GM12878 (cell line): ENCODE measurements at regions not wholly inside any gene's neighbourhood (a gene's known extent, or its start where the extent isn't known, plus 50 kb on each side); places are given as distances from the start of the nearest gene placed in this dataset.

ENCODE experiments used
- ATAC-seq: fragments of 200-7000 bp; cut with Tn5 transposase; 3 replicates; pipeline ENCODE4 v1.9.1; 2020; ENCODE audit warnings: mild to moderate bottlenecking, moderate library complexity
- BruUV-seq: library from RNA; stranded (reverse); fragments of 400-500 nt; replicated peaks from 2 replicates; lab custom pipeline; 2021; lab: Mats Ljungman, UMichigan
- CTCF ChIA-PET: fragments of 300-600 bp; sonication (Branson Sonifier 250); formaldehyde crosslinking; extraction: SDS; loops from one replicate; lab custom pipeline; 2021; ENCODE audit warnings: inconsistent platforms; lab: Yijun Ruan, JAX
- POLR2A ChIA-PET: fragments of 350-600 bp; formaldehyde crosslinking; extraction: SDS; loops from one replicate; lab custom pipeline; 2021; ENCODE audit warnings: inconsistent platforms; lab: Charles Lee
- RAD21 ChIA-PET: fragments of 300-600 bp; sonication (Branson Sonifier 250); formaldehyde crosslinking; loops from one replicate; lab custom pipeline; 2023; ENCODE audit warnings: antibody characterized with exemption; ENCODE audit not compliant: unreplicated experiment; lab: Charles Lee
- SMC1A ChIA-PET: fragments of 300-600 bp; sonication (Branson Sonifier 250); formaldehyde crosslinking; loops from one replicate; lab custom pipeline; 2023; ENCODE audit not compliant: unreplicated experiment, uncharacterized antibody; lab: Charles Lee
- DNase-seq: peaks from one replicate; pipeline ENCODE4 v3.0.0-alpha.2; 2011; ENCODE audit warnings: low read depth, low spot score
- FAIRE-seq: peaks from 3 replicates; lab custom pipeline; 2011; peaks lifted over from hg19 to GRCh38; lab: Jason Lieb, UNC
- H2AFZ ChIP-seq: 2 replicates; pipeline ENCODE4 v1.6.0; 2011; ENCODE audit warnings: low read depth, low read length, control low read depth; ENCODE audit not compliant: control insufficient read depth
- H3K27ac ChIP-seq: 2 replicates; pipeline ENCODE4 v1.5.1; 2011; ENCODE audit warnings: control low read depth; ENCODE audit not compliant: control insufficient read depth, insufficient read depth
- H3K27me3 ChIP-seq, 2 experiments: replicated peaks in 1 of 2; 2 replicates each; pipeline versions ENCODE4 v1.6.0 to v1.6.1; 2011; ENCODE audit warnings: low read length in 1 of 2; ENCODE audit not compliant: control insufficient read depth in 2 of 2, insufficient read depth in 2 of 2
- H3K36me3 ChIP-seq, 2 experiments: 2 replicates each; pipeline ENCODE4 v1.5.1; 2011; ENCODE audit warnings: low read length in 1 of 2; ENCODE audit not compliant: control insufficient read depth in 2 of 2, insufficient read depth in 2 of 2
- H3K4me1 ChIP-seq: 2 replicates; pipeline ENCODE4 v1.6.1; 2011; ENCODE audit warnings: mild to moderate bottlenecking, low read length, moderate library complexity, mixed read lengths; ENCODE audit not compliant: control insufficient read depth, insufficient read depth
- H3K4me2 ChIP-seq: 2 replicates; pipeline ENCODE4 v1.6.0; 2011; ENCODE audit warnings: control low read depth; ENCODE audit not compliant: control insufficient read depth, insufficient read depth
- H3K4me3 ChIP-seq: fragments of 200-600 bp; sonication (generic); 2 replicates; pipeline ENCODE4 v1.5.1; 2016
- H3K79me2 ChIP-seq: 2 replicates; pipeline ENCODE4 v1.6.0; 2011; ENCODE audit warnings: low read length; ENCODE audit not compliant: control insufficient read depth, insufficient read depth
- H3K9ac ChIP-seq: 2 replicates; pipeline ENCODE4 v1.8.0; 2011; ENCODE audit warnings: low read length, control low read depth, mixed read lengths; ENCODE audit not compliant: control insufficient read depth, insufficient read depth
- H3K9me3 ChIP-seq: replicated peaks from 3 replicates; pipeline ENCODE4 v1.5.1; 2011; ENCODE audit warnings: mild to moderate bottlenecking, low read length; ENCODE audit not compliant: control insufficient read depth, insufficient read depth
- H4K20me1 ChIP-seq: 2 replicates; pipeline ENCODE4 v1.6.0; 2011; ENCODE audit not compliant: control insufficient read depth, insufficient read depth
- EED ChIP-seq: sonication (generic); IDR thresholded peaks from 2 replicates; pipeline ENCODE4 v1.6.1; 2016; ENCODE audit warnings: antibody characterized with exemption, low read depth
- HDGF ChIP-seq: fragments of 450-650 bp; IDR thresholded peaks from 2 replicates; pipeline ENCODE4 v1.6.1; 2016; ENCODE audit warnings: antibody characterized with exemption
- IKZF2 ChIP-seq, 2 experiments: fragments of 450-650 bp; IDR thresholded peaks; 2 replicates each; pipeline ENCODE4 v1.6.1; 2017; ENCODE audit warnings: mild to moderate bottlenecking in 2 of 2, moderate library complexity in 2 of 2
- LARP7 ChIP-seq: fragments of 450-650 bp; IDR thresholded peaks from 2 replicates; pipeline ENCODE4 v1.6.1; 2017; ENCODE audit warnings: mild to moderate bottlenecking
- MEF2A ChIP-seq: IDR thresholded peaks from 2 replicates; pipeline ENCODE4 v1.6.1; 2011; ENCODE audit warnings: low read depth, mild to moderate bottlenecking, low read length, moderate library complexity; ENCODE audit not compliant: insufficient read depth
- NBN ChIP-seq: fragments of 450-650 bp; IDR thresholded peaks from 2 replicates; pipeline ENCODE4 v1.6.1; 2016
- NR2C2 ChIP-seq: IDR thresholded peaks from 2 replicates; pipeline ENCODE4 v1.6.1; 2011; ENCODE audit warnings: borderline replicate concordance, low read depth; ENCODE audit not compliant: control insufficient read depth, insufficient read length
- SIX5 ChIP-seq: IDR thresholded peaks from 2 replicates; pipeline ENCODE4 v1.6.1; 2011; ENCODE audit warnings: mild to moderate bottlenecking, low read depth, low read length, moderate library complexity; ENCODE audit not compliant: severe bottlenecking
- SREBF1 ChIP-seq: IDR thresholded peaks from 2 replicates; pipeline ENCODE4 v1.6.1; 2012; ENCODE audit warnings: mild to moderate bottlenecking, low read length
- TAF1 ChIP-seq: IDR thresholded peaks from 2 replicates; pipeline ENCODE4 v1.6.1; 2011; ENCODE audit warnings: mild to moderate bottlenecking, low read depth, low read length, borderline replicate concordance
- ZNF207 ChIP-seq: fragments of 450-650 bp; IDR thresholded peaks from 2 replicates; pipeline ENCODE4 v1.6.1; 2014; ENCODE audit warnings: antibody characterized with exemption, mild to moderate bottlenecking, borderline replicate concordance
- WGBS: methylation state at CpG from one replicate; pipeline ENCODE4 v1.1.6; 2016; ENCODE audit warnings: low lambda C conversion rate; ENCODE audit not compliant: insufficient replicate concordance, insufficient coverage; ENCODE audit errors: missing lambda C conversion rate; 5-methylcytosine and 5-hydroxymethylcytosine counted together
- in situ Hi-C: fragments of 300-500 bp; cut with MboI; formaldehyde crosslinking; loops from 9 replicates; pipeline ENCODE4 v1.14.3; 2018; ENCODE audit warnings: mixed read lengths
- intact Hi-C: fragments of 100-400 bp; cut with micrococcal nuclease; formaldehyde crosslinking; loops from one replicate; pipeline ENCODE4 v1.14.2; 2022; ENCODE audit not compliant: unreplicated experiment
- TF ChIP-seq, protein P1 (sequence below): fragments of 450-650 bp; IDR thresholded peaks from 2 replicates; pipeline ENCODE4 v1.6.1; 2017; ENCODE audit warnings: mild to moderate bottlenecking, low read depth, inconsistent platforms; ENCODE audit not compliant: poor library complexity, severe bottlenecking
- TF ChIP-seq, protein P2 (sequence below): IDR thresholded peaks from 2 replicates; pipeline ENCODE4 v1.6.1; 2012; ENCODE audit warnings: low read depth, low read length, improper control_type of control experiment
- TF ChIP-seq, protein P3 (sequence below): fragments of 150-350 bp; IDR thresholded peaks from 2 replicates; pipeline ENCODE4 v1.6.1; 2014; ENCODE audit warnings: mild to moderate bottlenecking, low read depth, low read length
- TF ChIP-seq, protein P4 (sequence below): IDR thresholded peaks from 2 replicates; pipeline ENCODE4 v1.6.1; 2012; ENCODE audit warnings: mild to moderate bottlenecking, low read depth, low read length
- TF ChIP-seq, protein P5 (sequence below): IDR thresholded peaks from 2 replicates; pipeline ENCODE4 v1.6.1; 2011; ENCODE audit warnings: mild to moderate bottlenecking, low read depth, low read length, moderate library complexity; ENCODE audit not compliant: insufficient replicate concordance

DNA sequence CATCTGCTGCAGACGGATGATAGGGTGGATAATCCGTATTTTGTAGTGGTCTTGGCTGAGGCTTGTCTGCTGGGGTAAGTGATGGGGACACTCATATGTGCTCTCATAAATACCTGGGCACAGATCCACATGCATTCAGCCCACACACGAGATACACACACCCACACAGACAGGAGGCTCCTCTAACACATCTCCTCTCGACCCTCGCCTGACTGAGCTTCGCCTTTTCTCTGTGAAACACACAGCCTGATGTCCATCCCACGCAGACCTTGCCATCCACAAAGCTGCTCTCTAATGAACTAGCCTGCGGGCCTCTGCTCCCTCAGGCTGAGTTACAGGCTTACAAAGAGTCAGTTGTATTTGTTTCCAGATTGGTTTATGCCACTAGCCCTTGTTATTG, 96.3 kb upstream of the CSF3R start:
- Histone ChIP-seq H3K27ac (no peak overlapping the region), H3K36me3 (no peaks in the 10 kb centered on the region), H3K79me2 (no peaks in the 10 kb centered on the region), H2AFZ (no peak overlapping the region), H3K9me3 (no peaks in the 10 kb centered on the region), H3K4me1 (no peaks in the 10 kb centered on the region), H4K20me1 (no peaks in the 10 kb centered on the region), H3K4me2 (no peak overlapping the region), H3K4me3 (no peak overlapping the region), H3K9ac (no peak overlapping the region), H3K27me3 (peaks cover 0 to 4% of the 10 kb centered on the region in 2 experiments; a peak in 3 of 4 replicates)
- ChIA-PET POLR2A (no interaction called here), RAD21 (no interaction called here), SMC1A (no interaction called here), CTCF (no interaction called here)
- no peak for ATAC-seq
- TF ChIP-seq, protein P1, sequence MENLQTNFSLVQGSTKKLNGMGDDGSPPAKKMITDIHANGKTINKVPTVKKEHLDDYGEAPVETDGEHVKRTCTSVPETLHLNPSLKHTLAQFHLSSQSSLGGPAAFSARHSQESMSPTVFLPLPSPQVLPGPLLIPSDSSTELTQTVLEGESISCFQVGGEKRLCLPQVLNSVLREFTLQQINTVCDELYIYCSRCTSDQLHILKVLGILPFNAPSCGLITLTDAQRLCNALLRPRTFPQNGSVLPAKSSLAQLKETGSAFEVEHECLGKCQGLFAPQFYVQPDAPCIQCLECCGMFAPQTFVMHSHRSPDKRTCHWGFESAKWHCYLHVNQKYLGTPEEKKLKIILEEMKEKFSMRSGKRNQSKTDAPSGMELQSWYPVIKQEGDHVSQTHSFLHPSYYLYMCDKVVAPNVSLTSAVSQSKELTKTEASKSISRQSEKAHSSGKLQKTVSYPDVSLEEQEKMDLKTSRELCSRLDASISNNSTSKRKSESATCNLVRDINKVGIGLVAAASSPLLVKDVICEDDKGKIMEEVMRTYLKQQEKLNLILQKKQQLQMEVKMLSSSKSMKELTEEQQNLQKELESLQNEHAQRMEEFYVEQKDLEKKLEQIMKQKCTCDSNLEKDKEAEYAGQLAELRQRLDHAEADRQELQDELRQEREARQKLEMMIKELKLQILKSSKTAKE = no peak
- TF ChIP-seq EED = no peak
- no peak for TF ChIP-seq NR2C2
- TF ChIP-seq, protein P2, sequence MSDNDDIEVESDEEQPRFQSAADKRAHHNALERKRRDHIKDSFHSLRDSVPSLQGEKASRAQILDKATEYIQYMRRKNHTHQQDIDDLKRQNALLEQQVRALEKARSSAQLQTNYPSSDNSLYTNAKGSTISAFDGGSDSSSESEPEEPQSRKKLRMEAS = no peak
- TF ChIP-seq, protein P3, sequence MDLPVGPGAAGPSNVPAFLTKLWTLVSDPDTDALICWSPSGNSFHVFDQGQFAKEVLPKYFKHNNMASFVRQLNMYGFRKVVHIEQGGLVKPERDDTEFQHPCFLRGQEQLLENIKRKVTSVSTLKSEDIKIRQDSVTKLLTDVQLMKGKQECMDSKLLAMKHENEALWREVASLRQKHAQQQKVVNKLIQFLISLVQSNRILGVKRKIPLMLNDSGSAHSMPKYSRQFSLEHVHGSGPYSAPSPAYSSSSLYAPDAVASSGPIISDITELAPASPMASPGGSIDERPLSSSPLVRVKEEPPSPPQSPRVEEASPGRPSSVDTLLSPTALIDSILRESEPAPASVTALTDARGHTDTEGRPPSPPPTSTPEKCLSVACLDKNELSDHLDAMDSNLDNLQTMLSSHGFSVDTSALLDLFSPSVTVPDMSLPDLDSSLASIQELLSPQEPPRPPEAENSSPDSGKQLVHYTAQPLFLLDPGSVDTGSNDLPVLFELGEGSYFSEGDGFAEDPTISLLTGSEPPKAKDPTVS = no peak
- TF ChIP-seq, protein P4, sequence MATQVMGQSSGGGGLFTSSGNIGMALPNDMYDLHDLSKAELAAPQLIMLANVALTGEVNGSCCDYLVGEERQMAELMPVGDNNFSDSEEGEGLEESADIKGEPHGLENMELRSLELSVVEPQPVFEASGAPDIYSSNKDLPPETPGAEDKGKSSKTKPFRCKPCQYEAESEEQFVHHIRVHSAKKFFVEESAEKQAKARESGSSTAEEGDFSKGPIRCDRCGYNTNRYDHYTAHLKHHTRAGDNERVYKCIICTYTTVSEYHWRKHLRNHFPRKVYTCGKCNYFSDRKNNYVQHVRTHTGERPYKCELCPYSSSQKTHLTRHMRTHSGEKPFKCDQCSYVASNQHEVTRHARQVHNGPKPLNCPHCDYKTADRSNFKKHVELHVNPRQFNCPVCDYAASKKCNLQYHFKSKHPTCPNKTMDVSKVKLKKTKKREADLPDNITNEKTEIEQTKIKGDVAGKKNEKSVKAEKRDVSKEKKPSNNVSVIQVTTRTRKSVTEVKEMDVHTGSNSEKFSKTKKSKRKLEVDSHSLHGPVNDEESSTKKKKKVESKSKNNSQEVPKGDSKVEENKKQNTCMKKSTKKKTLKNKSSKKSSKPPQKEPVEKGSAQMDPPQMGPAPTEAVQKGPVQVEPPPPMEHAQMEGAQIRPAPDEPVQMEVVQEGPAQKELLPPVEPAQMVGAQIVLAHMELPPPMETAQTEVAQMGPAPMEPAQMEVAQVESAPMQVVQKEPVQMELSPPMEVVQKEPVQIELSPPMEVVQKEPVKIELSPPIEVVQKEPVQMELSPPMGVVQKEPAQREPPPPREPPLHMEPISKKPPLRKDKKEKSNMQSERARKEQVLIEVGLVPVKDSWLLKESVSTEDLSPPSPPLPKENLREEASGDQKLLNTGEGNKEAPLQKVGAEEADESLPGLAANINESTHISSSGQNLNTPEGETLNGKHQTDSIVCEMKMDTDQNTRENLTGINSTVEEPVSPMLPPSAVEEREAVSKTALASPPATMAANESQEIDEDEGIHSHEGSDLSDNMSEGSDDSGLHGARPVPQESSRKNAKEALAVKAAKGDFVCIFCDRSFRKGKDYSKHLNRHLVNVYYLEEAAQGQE = no peak
- no peak for TF ChIP-seq SIX5
- TF ChIP-seq NBN = no peak
- no peak for TF ChIP-seq TAF1
- TF ChIP-seq LARP7 = no peak
- TF ChIP-seq SREBF1 = no peak
- no peak for TF ChIP-seq IKZF2 (IDR thresholded peaks at IDR 0.05)
- no peak for TF ChIP-seq MEF2A
- no peak for TF ChIP-seq ZNF207
- TF ChIP-seq HDGF = no peak
- TF ChIP-seq, protein P5, sequence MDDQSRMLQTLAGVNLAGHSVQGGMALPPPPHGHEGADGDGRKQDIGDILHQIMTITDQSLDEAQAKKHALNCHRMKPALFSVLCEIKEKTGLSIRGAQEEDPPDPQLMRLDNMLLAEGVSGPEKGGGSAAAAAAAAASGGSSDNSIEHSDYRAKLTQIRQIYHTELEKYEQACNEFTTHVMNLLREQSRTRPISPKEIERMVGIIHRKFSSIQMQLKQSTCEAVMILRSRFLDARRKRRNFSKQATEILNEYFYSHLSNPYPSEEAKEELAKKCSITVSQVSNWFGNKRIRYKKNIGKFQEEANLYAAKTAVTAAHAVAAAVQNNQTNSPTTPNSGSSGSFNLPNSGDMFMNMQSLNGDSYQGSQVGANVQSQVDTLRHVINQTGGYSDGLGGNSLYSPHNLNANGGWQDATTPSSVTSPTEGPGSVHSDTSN = no peak
- in situ Hi-C loops (no loop called here), intact Hi-C loops (loop anchor here (10.0 kb wide), 1 partner anchor 746 kb away; no protein-coding TSS in a partner anchor)
- DNase-seq = no peak
- FAIRE-seq = no peak
- no TSS peak for BruUV-seq
- 11% methylated on average over 7 of the region's 8 CpGs for WGBS
